Fibroblast of upper back skin (primary cell): ENCODE measurements at regions not wholly inside any gene's neighbourhood (a gene's known extent, or its start where the extent isn't known, plus 50 kb on each side); places are given as distances from the start of the nearest gene placed in this dataset.
"Not testable (repeated sequence)": the region's sequence is repeated elsewhere in the genome, so short reads cannot be mapped to it uniquely, and the experiment has no call there.

ENCODE experiments used
- DNase-seq: peaks from one replicate; pipeline ENCODE4 v3.0.0-alpha.2; 2013

DNA sequence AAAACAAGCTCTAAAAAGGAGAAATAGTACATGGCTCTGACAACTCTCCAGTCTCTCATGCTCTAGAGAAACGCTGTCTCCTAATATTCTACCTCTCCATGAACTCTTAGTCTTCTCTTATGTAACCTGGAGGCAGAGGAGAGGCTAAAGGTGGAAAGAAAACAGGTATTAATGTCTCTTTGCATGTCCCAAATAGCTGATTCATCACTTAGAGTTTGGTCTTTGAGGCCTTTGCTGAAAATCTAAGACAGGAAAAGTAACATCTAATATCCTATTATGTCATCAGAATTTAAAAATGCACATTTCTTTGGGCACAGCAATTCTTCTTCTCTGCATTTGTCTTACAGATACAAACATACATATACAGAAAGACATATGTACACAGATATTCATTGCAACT lies 127.2 kb downstream of the DHRS2 start:
- DNase-seq, result no peak

DNA sequence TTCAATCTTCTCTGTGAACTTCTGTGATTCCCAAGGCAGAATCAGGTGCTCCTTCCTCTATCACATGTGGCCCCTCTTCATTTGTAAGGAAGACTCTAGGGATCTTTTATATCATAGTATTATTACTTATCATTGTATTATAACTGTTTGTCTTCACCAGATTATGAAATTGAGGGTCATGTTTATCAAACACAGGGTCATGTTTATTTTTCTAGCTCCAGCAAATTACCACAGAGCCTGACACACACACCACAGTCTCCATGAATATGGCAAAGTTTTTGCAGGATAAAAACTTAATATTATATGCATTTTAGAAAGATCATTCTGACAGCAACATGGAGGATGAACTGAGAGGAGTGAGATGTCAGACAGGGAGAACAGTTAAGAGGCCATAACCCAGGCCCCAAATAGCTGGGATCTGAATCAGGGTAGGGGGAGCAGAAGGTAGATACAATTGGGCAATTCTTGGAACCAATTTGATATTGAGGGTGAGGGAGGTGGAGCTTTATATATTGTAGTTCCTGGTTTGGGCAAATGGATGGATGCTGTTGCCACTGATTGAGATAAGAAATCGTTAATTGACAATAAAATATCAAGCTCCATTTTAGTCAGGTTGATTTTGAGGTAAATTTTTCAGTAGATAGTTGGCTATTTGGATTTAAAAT lies 130.7 kb downstream of the DHRS2 start:
- DNase-seq, result no peak

DNA sequence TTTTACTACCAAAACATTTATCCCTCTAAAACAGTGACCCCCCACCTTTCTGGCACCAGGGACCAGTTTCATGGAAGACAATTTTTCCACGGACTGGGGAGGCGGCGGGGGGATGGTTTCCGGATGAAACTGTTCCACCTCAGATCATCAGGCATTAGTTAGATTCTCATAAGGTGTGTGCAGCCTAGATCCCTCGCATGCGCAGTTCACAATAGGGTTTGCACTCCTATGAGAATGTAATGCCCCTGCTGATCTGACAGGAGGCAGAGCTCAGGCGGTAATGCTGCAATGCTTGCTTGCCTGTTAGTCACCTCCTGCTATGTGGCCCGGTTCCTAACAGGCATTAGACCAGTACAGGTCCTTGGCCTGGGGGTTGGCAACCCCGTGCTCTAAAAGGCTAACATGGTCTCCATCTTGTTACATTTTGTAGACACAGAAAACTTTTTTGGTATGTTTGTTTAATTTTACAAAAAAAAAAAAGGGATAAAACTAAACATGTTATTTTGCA lies 133.1 kb downstream of the DHRS2 start:
- DNase-seq, result not testable (repeated sequence)

DNA sequence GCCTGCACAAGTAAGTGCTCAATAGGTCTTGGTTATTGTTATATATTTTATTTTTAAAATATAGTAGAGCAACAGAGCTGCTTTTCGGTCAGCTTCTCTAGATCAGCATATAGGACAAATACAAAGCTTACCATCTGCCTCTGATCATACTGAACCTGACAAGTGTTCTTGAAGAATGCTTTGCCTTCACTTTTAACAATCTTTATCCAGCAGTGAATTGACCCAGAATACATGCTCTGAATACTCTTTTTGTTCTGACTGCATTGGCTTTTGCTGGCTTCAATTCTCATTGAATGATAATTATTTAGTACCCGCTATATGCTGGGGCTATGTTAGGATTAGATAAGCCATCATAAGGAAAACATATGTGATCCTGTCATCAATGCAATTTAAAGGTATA lies 137.8 kb downstream of the DHRS2 start:
- DNase-seq, result no peak

DNA sequence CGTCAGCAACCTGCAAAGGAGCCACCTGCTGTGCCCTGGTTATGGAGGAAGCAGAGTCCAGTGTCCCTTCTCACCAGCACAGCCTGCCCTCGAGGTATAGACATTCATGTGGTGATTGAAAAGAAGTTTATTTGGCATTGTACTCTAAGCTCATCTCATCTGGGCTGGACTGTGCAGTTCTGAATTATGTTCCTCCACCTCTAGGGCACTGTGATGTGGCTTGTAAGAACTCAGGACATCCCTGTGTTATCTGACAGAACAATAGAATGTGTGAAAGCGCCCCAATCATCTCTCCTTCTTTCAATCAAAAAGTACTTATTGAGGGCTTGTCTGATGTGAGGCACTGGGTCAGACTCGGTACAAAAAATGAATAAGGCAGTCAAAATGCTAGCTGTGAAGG lies 140.1 kb downstream of the DHRS2 start:
- no peak for DNase-seq

DNA sequence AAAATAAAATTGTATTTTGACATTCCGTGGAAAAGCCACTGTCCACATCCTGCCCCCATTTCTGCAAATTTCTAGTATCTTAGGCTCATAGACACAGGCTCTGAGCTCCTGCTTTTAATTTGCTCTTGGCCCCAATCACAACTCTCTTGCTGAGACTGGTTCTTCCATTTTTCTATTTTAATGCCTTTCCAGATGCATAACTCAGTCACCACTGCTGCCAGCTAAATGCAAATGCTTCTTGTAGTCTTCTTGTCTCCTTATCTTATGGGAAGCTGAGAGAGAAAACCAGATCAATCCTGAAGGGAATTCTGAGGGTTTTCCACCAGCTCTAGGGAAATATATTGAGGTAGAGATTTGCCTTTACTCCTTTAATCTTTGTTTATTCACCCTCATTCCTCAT lies 149.0 kb downstream of the DHRS2 start:
- no peak for DNase-seq

DNA sequence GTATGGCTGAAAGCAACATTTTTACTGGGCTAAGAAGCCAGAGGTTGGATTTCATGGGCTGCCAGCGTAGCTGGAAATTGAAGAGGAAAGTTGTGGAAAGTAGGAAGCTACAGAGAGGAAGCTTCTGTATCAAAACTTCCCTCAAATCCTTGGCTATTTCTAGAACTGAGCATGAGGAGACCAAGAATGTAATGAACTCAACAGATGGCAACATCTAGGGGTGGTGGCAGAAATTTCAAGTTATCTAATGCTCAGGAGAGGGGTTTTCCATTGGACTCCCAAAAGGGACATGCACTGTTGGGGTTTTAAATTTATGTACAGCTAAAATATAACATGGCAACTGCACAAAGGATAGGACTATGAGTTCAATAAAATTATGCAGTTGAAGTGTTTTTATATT lies 151.3 kb downstream of the DHRS2 start:
- DNase-seq, result no peak

DNA sequence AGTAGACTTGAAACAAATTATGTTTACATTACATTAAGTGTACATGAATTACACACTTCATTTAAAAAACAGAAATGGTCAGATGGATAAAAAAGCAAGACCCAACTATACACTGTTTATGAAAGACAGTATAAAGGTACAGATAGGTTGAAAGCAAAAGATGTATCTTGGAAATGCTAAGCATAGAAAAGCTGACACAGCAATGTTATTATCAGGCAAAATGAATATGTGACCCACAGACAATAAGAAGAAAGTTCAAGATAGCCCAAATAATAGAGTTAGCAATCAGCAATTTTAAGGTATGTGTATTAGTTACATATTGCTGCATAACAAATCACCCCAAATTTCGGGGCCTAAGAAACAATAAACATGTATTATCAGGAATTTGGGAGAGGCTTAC lies 153.5 kb downstream of the DHRS2 start:
- DNase-seq, result no peak

DNA sequence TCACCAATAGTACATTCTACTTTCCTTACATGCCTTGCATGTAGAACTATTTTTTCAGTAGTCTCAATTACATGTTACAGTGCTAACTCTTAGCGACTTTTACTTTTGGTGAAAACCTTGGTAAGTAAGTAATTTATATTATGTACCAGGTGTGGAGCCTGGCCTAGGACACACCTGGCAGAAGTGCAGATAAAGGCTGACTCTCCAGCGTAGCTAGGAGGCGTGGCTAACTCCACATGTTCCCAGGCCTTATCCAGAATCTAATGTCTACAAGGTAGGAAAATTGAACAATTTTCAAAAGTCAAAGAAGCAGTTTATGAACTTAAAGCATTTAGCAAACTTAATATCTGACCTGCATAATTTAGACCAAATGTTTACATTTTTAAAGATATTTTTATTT lies 157.4 kb downstream of the DHRS2 start:
- no peak for DNase-seq

DNA sequence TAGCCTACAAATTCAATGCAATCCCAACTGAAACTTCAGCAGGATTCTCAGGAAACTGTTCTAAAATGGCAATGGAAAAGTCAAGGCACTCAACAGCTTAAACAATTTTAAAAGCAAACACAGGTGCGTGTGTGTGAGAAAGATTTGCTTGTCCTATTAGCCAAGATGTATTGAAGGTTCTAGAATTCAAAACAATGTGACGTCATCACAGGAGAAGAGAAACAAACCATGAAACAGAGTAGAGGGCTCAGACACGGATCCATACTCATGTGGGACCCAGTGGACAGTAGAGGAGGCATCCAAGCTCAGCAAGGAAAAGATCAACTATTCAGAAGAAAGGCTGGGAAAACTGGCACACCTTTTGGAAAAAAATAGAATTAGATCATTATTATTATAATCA lies 152.8 kb upstream of the DHRS4 start:
- DNase-seq, result no peak

DNA sequence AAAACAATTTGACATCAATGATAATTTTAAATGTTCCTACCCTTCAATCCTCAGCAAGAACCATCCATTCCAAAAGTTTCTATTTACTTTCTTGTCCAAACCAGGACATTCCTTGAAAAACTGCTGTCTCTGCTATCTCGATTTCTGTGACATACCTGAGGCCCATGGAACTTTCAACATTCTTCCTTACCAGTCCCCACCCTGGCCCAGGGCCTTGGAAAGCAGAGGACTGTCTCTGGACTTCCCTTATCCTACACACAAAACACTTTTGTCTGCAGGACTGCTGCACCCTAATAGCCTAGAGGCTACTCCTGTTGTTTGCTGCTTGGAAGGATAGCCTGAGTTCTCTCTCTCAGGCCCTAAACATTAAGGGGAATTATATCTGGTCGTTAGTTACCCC lies 151.8 kb upstream of the DHRS4 start:
- DNase-seq, result no peak

DNA sequence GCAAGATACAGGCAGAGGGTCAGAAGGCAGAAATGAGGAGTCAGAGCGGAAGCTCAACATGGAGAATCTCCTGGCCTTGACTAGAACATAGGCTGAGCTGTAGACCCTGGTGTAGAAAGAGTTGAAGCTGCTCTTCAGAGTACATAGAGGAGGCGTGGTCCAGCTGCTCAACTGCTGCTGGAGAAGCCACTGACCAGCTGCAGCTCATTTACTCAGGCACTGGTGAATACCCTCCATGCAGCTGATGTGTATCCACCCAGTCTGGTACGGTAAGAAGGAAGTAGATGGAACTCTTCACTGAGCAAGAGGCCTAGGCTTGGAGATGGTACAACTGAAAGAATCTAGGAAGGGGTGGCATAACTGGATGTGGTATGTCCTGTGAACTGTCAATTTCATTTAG lies 148.8 kb upstream of the DHRS4 start:
- no peak for DNase-seq

DNA sequence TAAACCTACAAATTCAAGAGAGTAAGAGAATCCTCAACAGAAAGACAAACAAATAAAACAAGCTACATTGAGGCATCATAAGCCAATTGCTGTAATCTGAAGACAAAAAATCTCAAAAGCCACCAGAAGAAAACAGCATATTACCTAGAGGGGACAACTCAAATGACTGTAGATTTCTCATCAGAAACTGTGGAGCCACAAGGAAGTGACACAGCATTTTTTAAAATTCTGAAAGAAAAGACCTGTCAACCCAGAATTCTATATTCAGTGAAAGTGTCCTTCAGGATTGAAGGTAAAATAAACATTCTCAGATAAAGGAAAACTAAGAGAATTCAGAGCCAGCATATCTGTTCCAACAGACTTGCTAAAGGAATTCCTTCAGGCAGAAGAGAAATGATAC lies 147.8 kb upstream of the DHRS4 start:
- no peak for DNase-seq

DNA sequence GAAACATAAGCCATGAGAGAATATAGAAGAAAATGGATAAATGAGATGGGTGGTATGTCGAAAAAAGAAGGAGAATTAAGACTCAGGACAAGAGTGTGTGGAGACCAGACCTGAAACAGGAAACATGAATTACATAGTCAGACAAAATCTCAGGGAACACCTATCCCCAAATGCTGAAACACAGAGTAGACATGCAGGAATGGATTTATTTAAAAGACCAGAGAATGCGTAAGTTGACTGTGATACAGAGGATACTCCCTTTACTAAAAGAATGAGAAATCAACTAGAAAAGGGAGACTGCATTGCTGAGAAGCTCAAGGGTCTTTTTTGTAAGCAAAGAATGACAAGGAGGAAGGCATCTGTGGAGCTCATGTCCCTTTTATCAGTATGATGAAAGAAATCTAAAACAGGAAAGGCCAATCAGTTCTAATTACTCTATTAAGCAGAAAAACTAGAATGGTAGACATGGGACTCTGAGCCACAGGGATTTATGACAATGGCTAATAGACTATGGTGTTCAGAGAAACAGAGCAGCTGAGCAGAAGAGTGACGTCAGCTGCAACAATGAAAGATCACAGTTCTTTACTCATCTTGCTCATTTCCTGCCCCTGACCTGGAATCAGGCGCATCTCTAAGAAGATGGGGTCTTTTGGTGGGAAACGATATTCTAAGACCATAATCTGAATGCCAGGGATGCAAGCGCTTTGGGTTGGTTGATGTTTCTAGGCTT lies 138.9 kb upstream of the DHRS4 start:
- no peak for DNase-seq

DNA sequence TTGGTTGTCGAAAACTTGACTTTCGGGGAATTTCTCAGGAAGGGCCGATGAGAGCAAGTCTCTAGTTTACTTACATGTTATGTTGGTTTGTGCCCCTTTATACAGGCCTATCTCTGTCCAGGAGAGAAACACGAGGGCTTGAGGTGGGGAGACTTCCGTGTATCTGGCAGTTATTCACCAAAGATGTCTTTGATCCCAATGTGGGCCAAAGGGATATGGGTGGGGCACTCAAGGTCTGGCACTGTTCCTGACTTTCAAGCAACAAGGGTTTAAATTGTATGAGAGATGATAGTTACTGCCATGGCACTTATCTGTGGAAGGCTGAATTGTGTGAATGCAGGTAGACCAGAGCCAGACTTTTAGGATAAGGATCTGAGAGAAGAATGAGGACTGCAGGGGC lies 137.2 kb upstream of the DHRS4 start:
- no peak for DNase-seq

DNA sequence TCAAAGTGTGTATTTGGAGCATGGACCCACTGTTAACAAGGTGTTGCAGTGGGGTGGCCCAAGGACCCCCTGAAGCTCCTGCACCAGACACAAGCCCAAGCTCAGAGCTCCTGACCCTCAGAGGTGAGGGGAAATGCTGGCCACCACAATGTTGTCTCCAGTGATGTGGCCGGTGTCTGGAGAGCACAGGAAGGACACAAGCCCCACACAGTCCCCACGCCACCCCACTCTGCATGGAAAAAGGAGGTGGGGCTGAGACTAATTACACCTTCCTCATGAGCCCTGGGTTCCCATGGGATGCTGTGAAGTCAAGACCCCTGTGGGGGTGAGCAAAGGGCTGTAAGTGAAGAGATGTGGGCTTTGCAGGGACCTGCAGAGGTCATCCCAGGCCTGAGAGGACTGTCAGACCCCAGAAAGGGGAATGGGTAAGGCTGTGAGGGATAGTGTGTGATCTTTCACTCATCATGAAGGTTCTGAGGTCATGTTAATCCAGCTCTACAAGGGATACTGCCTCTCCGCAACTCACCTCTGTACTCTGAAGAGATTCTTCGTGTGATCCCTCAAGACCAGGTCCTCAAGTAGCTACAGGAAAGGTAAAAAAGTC lies 136.3 kb upstream of the DHRS4 start:
- no peak for DNase-seq

DNA sequence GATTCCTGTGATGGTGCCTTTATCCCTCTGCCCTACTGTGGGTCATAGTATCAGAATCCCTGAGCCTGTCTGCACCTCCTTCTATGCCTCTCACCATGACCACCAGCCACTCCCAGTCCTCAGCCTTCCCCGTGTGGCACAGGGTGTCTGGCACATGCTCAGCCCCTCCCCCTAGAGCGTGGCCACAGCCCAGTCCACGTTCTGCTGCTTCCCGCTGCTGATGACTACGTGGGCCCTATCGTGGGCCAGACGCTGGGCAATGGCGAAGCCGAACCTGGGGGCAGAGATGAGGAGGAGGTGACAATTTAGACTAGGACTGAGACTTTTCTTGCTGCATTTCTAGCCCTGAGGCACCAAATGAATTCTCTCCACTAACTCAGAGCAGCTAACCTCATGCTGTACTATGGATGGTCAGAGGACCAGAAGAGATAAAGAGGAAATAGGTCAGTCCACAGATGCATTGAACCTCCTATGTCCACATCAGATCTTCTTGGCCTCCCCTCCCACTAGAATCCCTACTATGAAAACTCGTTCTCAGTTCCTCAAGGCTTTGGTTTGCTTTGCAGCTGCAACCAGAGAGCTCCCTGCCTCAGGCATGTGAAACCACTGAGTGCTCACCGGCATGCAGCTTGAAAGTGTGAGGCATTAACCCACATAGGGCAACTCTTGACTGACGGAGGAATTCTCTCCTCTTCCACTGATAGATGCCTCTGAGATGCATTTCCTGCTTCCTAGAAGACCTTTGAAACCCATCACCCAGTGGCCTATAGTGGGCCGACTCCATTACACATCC lies 126.3 kb upstream of the DHRS4 start:
- no peak for DNase-seq

DNA sequence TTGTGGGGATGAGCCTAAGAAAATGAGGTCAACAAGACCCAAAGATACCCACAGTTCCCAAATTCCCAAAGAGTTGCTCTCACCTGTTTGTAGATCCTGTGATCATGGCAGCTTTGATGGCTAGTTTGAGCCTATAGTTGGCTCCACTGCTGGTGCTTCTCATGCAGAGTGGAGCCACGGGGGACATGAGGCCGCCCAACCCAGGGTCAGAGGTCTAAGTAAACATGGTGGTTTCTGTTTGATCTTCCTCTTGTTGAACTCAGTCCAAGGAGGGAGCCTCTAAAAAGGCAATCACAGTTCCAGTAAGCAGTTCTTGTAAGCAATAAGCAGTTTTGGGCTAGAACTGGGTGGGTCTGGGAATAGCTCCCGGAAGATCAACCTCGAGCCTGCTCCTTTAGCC lies 125.6 kb upstream of the DHRS4 start:
- DNase-seq, result no peak

DNA sequence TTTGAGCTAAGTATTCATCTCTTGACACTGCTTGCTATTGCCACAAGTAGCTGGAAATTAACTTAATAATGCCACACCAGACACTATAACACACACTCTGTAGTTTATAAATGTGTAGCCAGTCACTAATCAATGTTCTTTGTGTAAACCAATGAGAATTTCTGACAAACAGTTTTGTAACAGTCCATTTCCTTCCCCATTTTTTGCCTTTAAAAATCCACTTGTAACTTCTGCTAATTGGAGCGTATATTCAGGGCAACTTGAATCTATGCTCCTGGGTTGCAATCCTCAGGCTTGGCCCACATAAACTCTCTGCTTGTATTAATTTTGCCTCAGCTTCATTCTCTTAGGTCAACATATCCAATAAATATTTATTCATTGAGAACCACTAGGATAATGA lies 125.0 kb upstream of the DHRS4 start:
- DNase-seq, result no peak

DNA sequence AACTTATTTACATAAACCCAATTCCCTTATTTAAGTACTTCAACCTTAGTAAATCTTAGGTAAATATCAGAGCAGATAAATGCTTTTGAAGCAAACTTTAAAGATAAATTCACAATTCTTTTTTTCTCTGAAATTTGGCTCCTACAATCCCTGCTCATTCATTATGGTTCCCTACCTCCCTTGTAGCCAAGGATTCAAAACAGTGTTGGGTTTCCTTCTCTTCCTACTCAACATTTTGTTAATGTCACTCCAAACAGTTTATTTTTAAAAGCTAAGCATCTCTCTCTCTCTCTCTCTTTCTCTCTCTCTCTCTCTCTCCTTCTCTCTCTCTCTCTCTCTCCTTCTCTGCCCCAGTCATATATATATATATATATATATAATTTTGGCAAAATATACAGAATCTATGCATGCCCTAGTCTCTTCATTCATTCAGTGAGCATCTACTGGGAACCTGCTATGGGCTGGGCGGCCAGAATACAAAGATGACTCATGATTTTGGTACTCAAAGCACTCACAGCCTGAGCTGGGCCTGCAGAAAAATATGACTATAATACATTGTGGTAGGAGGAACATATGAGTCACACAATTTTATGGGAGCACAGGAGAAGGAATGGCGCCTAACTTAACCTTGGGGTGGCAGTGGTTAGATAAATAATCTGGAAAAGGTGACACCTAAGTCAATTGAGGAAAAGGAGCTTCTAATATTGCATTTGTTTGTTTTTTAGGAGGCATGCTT lies 123.7 kb upstream of the DHRS4 start:
- DNase-seq, result peak; percentile 97

DNA sequence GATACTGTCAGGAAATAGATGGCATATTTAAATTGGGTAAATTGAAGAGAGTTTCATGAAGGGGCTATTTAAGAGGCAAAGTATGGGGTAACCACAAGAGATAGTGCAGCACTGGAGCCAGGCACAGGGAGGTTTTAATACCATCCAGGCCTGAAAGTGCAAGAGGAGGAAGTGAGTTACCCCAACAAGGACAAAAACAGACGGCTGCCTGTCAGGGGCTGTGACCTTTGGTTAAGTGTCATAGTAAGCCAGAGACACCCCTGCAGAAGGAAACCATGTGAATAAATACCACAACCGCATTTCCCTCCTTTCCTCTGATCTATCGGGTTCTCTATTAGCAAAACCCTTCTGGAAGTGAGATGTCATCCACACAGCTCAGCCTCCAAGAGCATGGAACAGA lies 122.0 kb upstream of the DHRS4 start:
- no peak for DNase-seq

DNA sequence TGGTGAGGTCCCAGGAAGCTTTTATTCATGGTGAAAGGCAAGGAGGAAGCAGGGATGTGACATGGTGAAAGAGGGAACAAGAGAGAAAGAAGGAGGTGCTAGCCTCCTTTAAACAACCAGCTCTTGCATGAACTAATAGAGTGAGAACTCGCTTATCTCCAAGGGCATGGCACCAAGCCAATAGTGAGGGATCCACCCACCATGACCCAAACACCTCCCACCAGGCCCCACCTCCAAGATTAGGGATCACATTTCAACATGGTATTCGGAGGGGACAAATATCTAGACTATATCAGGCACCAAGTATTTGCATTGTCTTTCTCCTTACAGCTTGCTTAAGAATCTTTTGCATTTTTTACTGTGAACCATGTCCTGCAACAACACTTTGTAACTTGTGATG lies 91.9 kb upstream of the DHRS4 start:
- no peak for DNase-seq

DNA sequence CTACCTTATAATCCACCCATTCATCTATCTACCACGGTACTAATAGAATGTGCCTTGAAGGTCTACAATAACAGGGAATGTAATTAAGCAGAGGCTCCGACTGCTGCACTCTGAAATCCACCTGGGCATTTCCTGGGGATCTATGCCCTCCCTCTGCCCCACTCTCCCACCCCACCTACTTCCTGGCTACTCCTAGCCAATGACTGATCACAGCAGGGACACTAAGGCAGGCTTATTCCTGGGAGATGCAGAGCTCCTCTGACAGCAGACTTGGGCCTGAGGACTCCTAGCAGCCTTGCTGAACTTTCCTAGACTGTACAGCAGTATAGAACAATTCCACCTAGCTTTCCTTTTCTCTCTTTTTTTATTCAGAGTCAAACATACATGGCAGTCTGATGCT lies 91.1 kb upstream of the DHRS4 start:
- no peak for DNase-seq
